Endothelial cell of umbilical vein (primary cell): ENCODE measurements at regions not wholly inside any gene's neighbourhood (a gene's known extent, or its start where the extent isn't known, plus 50 kb on each side); places are given as distances from the start of the nearest gene placed in this dataset.

Source experiments
- CTCF ChIP-seq, 2 donors: IDR thresholded peaks; 1 replicate in 1 of 2; 2 replicates in 1 of 2; pipeline ENCODE4 v1.5.1; 2011; ENCODE audit warnings: low read length in 2 of 2, mild to moderate bottlenecking in 2 of 2, moderate library complexity in 2 of 2, control low read depth in 1 of 2, inconsistent platforms in 1 of 2, low read depth in 1 of 2; ENCODE audit not compliant: insufficient read depth in 1 of 2; ENCODE audit errors: extremely low read depth in 1 of 2
- EZH2 ChIP-seq: IDR thresholded peaks from 2 replicates; pipeline ENCODE4 v1.6.1; 2012; ENCODE audit warnings: borderline replicate concordance, low read depth, mild to moderate bottlenecking, moderate library complexity, low read length, inconsistent platforms; ENCODE audit not compliant: severe bottlenecking
- GATA2 ChIP-seq: IDR thresholded peaks from 2 replicates; pipeline ENCODE4 v1.7.0; 2011; ENCODE audit warnings: low read depth, mild to moderate bottlenecking, moderate library complexity, mixed read lengths, low read length; ENCODE audit not compliant: insufficient read length, insufficient read depth
- JUN ChIP-seq: IDR thresholded peaks from 2 replicates; pipeline ENCODE4 v1.6.1; 2011; ENCODE audit warnings: borderline replicate concordance, low read depth; ENCODE audit not compliant: insufficient read length, insufficient read depth
- MAX ChIP-seq: IDR thresholded peaks from 2 replicates; pipeline ENCODE4 v1.6.1; 2011; ENCODE audit not compliant: insufficient read depth, insufficient read length
- MYC ChIP-seq: IDR thresholded peaks from one replicate; pipeline ENCODE4 v1.6.1; 2011; ENCODE audit warnings: mild to moderate bottlenecking, low read depth, low read length
- POLR2A ChIP-seq: IDR thresholded peaks from 2 replicates; pipeline ENCODE4 v1.6.1; 2012; ENCODE audit warnings: low read depth, mild to moderate bottlenecking, control low read depth, low read length
- POLR2AphosphoS5 ChIP-seq: IDR thresholded peaks from 2 replicates; pipeline ENCODE4 v1.6.1; 2012; ENCODE audit warnings: low read depth, mild to moderate bottlenecking, control low read depth, low read length, moderate library complexity; ENCODE audit not compliant: insufficient read depth

- TF ChIP-seq POLR2AphosphoS5 (no peak), CTCF (IDR thresholded peaks at IDR 0.05; ENCODE audit: extremely low read depth in 1 of 2, insufficient read depth in 1 of 2, low read depth in 1 of 2, low read length in 2 of 2) (no peak), POLR2A (no peak), EZH2 (no peak), MYC (no peak), GATA2 (no peak), MAX (no peak), JUN (no peak)
Observed at GRCh38 chr15:69747193-69747592, 294.6 kb downstream of the RPLP1 start.
